ENCODE measurements at regions not wholly inside any gene's neighbourhood (a gene's known extent, or its start where the extent isn't known, plus 50 kb on each side); places are given as distances from the start of the nearest gene placed in this dataset.

GRCh38 chr16:6993544-6993943 is 339.1 kb upstream of the RBFOX1 start:
- no peak for DNase-seq

GRCh38 chr16:6988846-6989245 is 343.8 kb upstream of the RBFOX1 start:
- DNase-seq, result no peak

GRCh38 chr16:6977916-6978315 is 354.7 kb upstream of the RBFOX1 start:
- no peak for DNase-seq

- DNase-seq, result no peak
These were observed 355.4 kb upstream of the RBFOX1 start for GRCh38 chr16:6977291-6977690.

- no peak for DNase-seq
These were observed 355.9 kb upstream of the RBFOX1 start for GRCh38 chr16:6976716-6977115.

- DNase-seq, result no peak
These were observed 362.3 kb upstream of the RBFOX1 start for GRCh38 chr16:6970171-6970857.

- DNase-seq, result no peak
These were observed 363.1 kb upstream of the RBFOX1 start for GRCh38 chr16:6969594-6969993.

GRCh38 chr16:6967796-6968320 is 364.8 kb upstream of the RBFOX1 start:
- no peak for DNase-seq

- no peak for DNase-seq
These were observed 365.7 kb upstream of the RBFOX1 start for GRCh38 chr16:6966925-6967324.

- DNase-seq, result no peak
These were observed 368.0 kb upstream of the RBFOX1 start for GRCh38 chr16:6964679-6965078.

- no peak for DNase-seq
These were observed 370.9 kb upstream of the RBFOX1 start for GRCh38 chr16:6961704-6962103.

- DNase-seq, result no peak
These were observed 374.5 kb upstream of the RBFOX1 start for GRCh38 chr16:6958184-6958583.

- DNase-seq, result no peak
These were observed 375.0 kb upstream of the RBFOX1 start for GRCh38 chr16:6957681-6958080.

- DNase-seq, result no peak
These were observed 376.1 kb upstream of the RBFOX1 start for GRCh38 chr16:6956511-6956910.

- no peak for DNase-seq
These were observed 377.3 kb upstream of the RBFOX1 start for GRCh38 chr16:6955303-6955702.

- no peak for DNase-seq
These were observed 383.4 kb upstream of the RBFOX1 start for GRCh38 chr16:6949240-6949639.

- no peak for DNase-seq
These were observed 385.4 kb upstream of the RBFOX1 start for GRCh38 chr16:6947291-6947690.

GRCh38 chr16:6946802-6947201 is 385.8 kb upstream of the RBFOX1 start:
- no peak for DNase-seq

GRCh38 chr16:6946106-6946505 is 386.5 kb upstream of the RBFOX1 start:
- no peak for DNase-seq

GRCh38 chr16:6940968-6941367 is 391.7 kb upstream of the RBFOX1 start:
- no peak for DNase-seq

GRCh38 chr16:6937641-6938040 is 395.0 kb upstream of the RBFOX1 start:
- DNase-seq, result no peak

GRCh38 chr16:6932871-6933385 is 399.7 kb upstream of the RBFOX1 start:
- DNase-seq, result no peak

- DNase-seq, result no peak
These were observed 402.8 kb upstream of the RBFOX1 start for GRCh38 chr16:6929868-6930267.

- DNase-seq, result no peak
These were observed 405.9 kb upstream of the RBFOX1 start for GRCh38 chr16:6926762-6927161.

GRCh38 chr16:6926341-6926740 is 406.3 kb upstream of the RBFOX1 start:
- no peak for DNase-seq
